A673 (cell line): ENCODE measurements at regions not wholly inside any gene's neighbourhood (a gene's known extent, or its start where the extent isn't known, plus 50 kb on each side); places are given as distances from the start of the nearest gene placed in this dataset.

Experiments
- BruUV-seq: library from RNA; stranded (reverse); fragments of 400-500 nt; replicated peaks from 2 replicates; lab custom pipeline; 2021; lab: Mats Ljungman, UMichigan
- CTCF ChIA-PET: fragments of 300-600 bp; sonication (Branson Sonifier 250); formaldehyde crosslinking; loops from one replicate; lab custom pipeline; 2022; ENCODE audit warnings: antibody characterized with exemption; lab: Charles Lee
- POLR2A ChIA-PET: fragments of 300-600 bp; sonication (Branson Sonifier 250); formaldehyde crosslinking; loops from one replicate; lab custom pipeline; 2022; ENCODE audit warnings: antibody characterized with exemption; ENCODE audit not compliant: low non-redundant PET; lab: Charles Lee
- DNase-seq: peaks from one replicate; pipeline ENCODE4 v3.0.0-alpha.2; 2015; ENCODE audit warnings: low spot score
- H3K27ac ChIP-seq: fragments of 200-600 bp; sonication (generic); 2 replicates; pipeline ENCODE4 v1.5.1; 2016; ENCODE audit warnings: mixed run types, low read depth, mild to moderate bottlenecking, mixed read lengths, antibody characterized with exemption, low read length; ENCODE audit not compliant: poor library complexity, severe bottlenecking
- H3K27me3 ChIP-seq: fragments of 200-600 bp; sonication (generic); replicated peaks from 2 replicates; pipeline ENCODE4 v1.6.1; 2017; ENCODE audit warnings: mixed run types, low read depth, mild to moderate bottlenecking, mixed read lengths, antibody characterized with exemption, low read length; ENCODE audit not compliant: insufficient read depth, poor library complexity
- H3K36me3 ChIP-seq: fragments of 200-600 bp; sonication (generic); 2 replicates; pipeline ENCODE4 v1.6.1; 2016; ENCODE audit warnings: mixed run types, mild to moderate bottlenecking, mixed read lengths, antibody characterized with exemption, low read length; ENCODE audit not compliant: insufficient read depth, poor library complexity, severe bottlenecking
- H3K4me1 ChIP-seq: fragments of 200-600 bp; sonication (generic); 2 replicates; pipeline ENCODE4 v1.6.1; 2017; ENCODE audit warnings: mixed run types, mild to moderate bottlenecking, mixed read lengths, antibody characterized with exemption, low read length; ENCODE audit not compliant: insufficient read depth, poor library complexity, severe bottlenecking
- H3K4me3 ChIP-seq: fragments of 200-600 bp; sonication (generic); 2 replicates; pipeline ENCODE4 v1.5.1; 2016; ENCODE audit warnings: low read depth, mixed run types, mild to moderate bottlenecking, mixed read lengths, low read length; ENCODE audit not compliant: poor library complexity, severe bottlenecking
- H3K9me3 ChIP-seq: fragments of 200-600 bp; sonication (generic); 2 replicates; pipeline ENCODE4 v1.6.1; 2016; ENCODE audit warnings: mixed run types, low read depth, mild to moderate bottlenecking, mixed read lengths, antibody characterized with exemption, low read length; ENCODE audit not compliant: poor library complexity, severe bottlenecking
- CTCF ChIP-seq: fragments of 300-800, 200-600 bp; sonication (generic); conservative IDR thresholded peaks from 2 replicates; pipeline ENCODE4 v1.5.1; 2017; ENCODE audit warnings: low read depth, mild to moderate bottlenecking, antibody characterized with exemption, low read length, moderate library complexity, mixed read lengths
- EZH2 ChIP-seq: fragments of 200-600 bp; sonication (generic); IDR thresholded peaks from 2 replicates; pipeline ENCODE4 v1.6.1; 2017; ENCODE audit warnings: borderline replicate concordance, low read depth, mild to moderate bottlenecking, mixed read lengths, antibody characterized with exemption, low read length; ENCODE audit not compliant: poor library complexity, severe bottlenecking
- intact Hi-C: fragments of 100-400 bp; cut with micrococcal nuclease; formaldehyde crosslinking; loops from one replicate; pipeline ENCODE4 v1.10.0; 2022; ENCODE audit not compliant: unreplicated experiment

- intact Hi-C loops: no loop called here
- no peaks in the 10 kb centered on the region for H3K9me3 ChIP-seq
- BruUV-seq: no TSS peak
- H3K27me3 ChIP-seq: no peaks in the 10 kb centered on the region
- POLR2A ChIA-PET: no interaction called here
- no peaks in the 10 kb centered on the region for H3K4me1 ChIP-seq
- TF ChIP-seq CTCF (no peak), EZH2 (no peak)
- CTCF ChIA-PET: no interaction called here
- no peak overlapping the region for H3K4me3 ChIP-seq
- no peaks in the 10 kb centered on the region for H3K36me3 ChIP-seq
- no peak for DNase-seq
- H3K27ac ChIP-seq: no peak overlapping the region
Measured at GRCh38 chr5:29547236-29547865, 1646.1 kb upstream of the CDH6 start.

- TF ChIP-seq CTCF: no peak
- TF ChIP-seq EZH2: no peak
- no peak overlapping the region for H3K27ac ChIP-seq
- DNase-seq: no peak
- H3K36me3 ChIP-seq: no peaks in the 10 kb centered on the region
- CTCF ChIA-PET: no interaction called here
- H3K27me3 ChIP-seq: no peaks in the 10 kb centered on the region
- H3K4me1 ChIP-seq: no peaks in the 10 kb centered on the region
- H3K9me3 ChIP-seq: no peaks in the 10 kb centered on the region
- POLR2A ChIA-PET: no interaction called here
- no peak overlapping the region for H3K4me3 ChIP-seq
- no TSS peak for BruUV-seq
- intact Hi-C loops: no loop called here
Measured at GRCh38 chr5:29543501-29543900, 1650.0 kb upstream of the CDH6 start.

GRCh38 chr5:29524227-29524626, 1669.3 kb upstream of the CDH6 start:
- no peak overlapping the region for H3K4me3 ChIP-seq
- intact Hi-C loops: no loop called here

More at GRCh38 chr5:29524227-29524626, 1669.3 kb upstream of the CDH6 start:
- H3K27ac ChIP-seq: no peak overlapping the region
- H3K27me3 ChIP-seq: no peaks in the 10 kb centered on the region
- DNase-seq: no peak
- BruUV-seq: no TSS peak
- no peaks in the 10 kb centered on the region for H3K9me3 ChIP-seq
- no peaks in the 10 kb centered on the region for H3K4me1 ChIP-seq
- TF ChIP-seq EZH2 (no peak), CTCF (no peak)
- CTCF ChIA-PET: no interaction called here
- H3K36me3 ChIP-seq: no peaks in the 10 kb centered on the region
- POLR2A ChIA-PET: no interaction called here
